ENCODE measurements at regions not wholly inside any gene's neighbourhood (a gene's known extent, or its start where the extent isn't known, plus 50 kb on each side); places are given as distances from the start of the nearest gene placed in this dataset.

- 66% methylated on average over 12 of the region's 12 CpGs for WGBS
- DNase-seq = no peak
- no peak overlapping the region for H4K91ac ChIP-seq (ENCODE audit: low read length)
- no peak overlapping the region for H3K14ac ChIP-seq (ENCODE audit: low read length in 2 of 2)
- no peaks in the 10 kb centered on the region for H3K4me1 ChIP-seq (ENCODE audit: control insufficient read depth, insufficient read depth, low read depth, low read length)
- H2AFZ ChIP-seq (ENCODE audit: low read depth, low read length) = no peak overlapping the region
- H2BK120ac ChIP-seq (ENCODE audit: low read depth, low read length) = no peak overlapping the region
- no peak overlapping the region for H2AK5ac ChIP-seq (ENCODE audit: low read length, severe bottlenecking)
- H2BK12ac ChIP-seq (ENCODE audit: low read length in 2 of 2) = no peak overlapping the region
- H2BK5ac ChIP-seq (ENCODE audit: low read depth, low read length, poor library complexity, severe bottlenecking) = no peak overlapping the region
- peaks cover 8% of the 10 kb centered on the region for H3K9me3 ChIP-seq (ENCODE audit: control insufficient read depth, low read length)
- no peak overlapping the region for H3K18ac ChIP-seq (ENCODE audit: low read depth in 1 of 2, low read length in 2 of 2)
- H4K8ac ChIP-seq (ENCODE audit: low read length) = no peak overlapping the region
- H3K9ac ChIP-seq (ENCODE audit: low read length) = no peak overlapping the region
- H3K36me3 ChIP-seq (ENCODE audit: control insufficient read depth in 1 of 2, insufficient read depth in 2 of 2, low read depth in 1 of 2, low read length in 2 of 2) = no peaks in the 10 kb centered on the region
- no peak overlapping the region for H3K4ac ChIP-seq (ENCODE audit: low read depth in 1 of 2, low read length in 2 of 2)
- H3K4me2 ChIP-seq (ENCODE audit: low read length, poor library complexity, severe bottlenecking) = no peak overlapping the region
- no peak overlapping the region for H3K27ac ChIP-seq (ENCODE audit: low read length, poor library complexity, severe bottlenecking)
- H3K79me1 ChIP-seq (replicated peaks; ENCODE audit: low read length, poor library complexity, severe bottlenecking) = no peaks in the 10 kb centered on the region
- H2BK15ac ChIP-seq (ENCODE audit: low read depth, poor library complexity, severe bottlenecking) = no peak overlapping the region
- no peak overlapping the region for H3K23ac ChIP-seq (ENCODE audit: low read length in 2 of 2)
- no peak overlapping the region for H3K4me3 ChIP-seq (ENCODE audit: insufficient read depth in 1 of 2, low read depth in 1 of 2, low read length in 2 of 2)
- peaks cover 0 to 11% of the 10 kb centered on the region in 2 experiments for H3K27me3 ChIP-seq (ENCODE audit: control insufficient read depth in 1 of 2, insufficient read depth in 1 of 2, low read length in 2 of 2)
Observed at GRCh38 chr14:101480022-101480746, 81.1 kb upstream of the DIO3 start.

GRCh38 chr14:101480747-101481530, 80.4 kb upstream of the DIO3 start:
- H3K9ac ChIP-seq (ENCODE audit: low read length) = no peak overlapping the region
- peaks cover 0 to 7% of the 10 kb centered on the region in 2 experiments for H3K27me3 ChIP-seq (ENCODE audit: control insufficient read depth in 1 of 2, insufficient read depth in 1 of 2, low read length in 2 of 2)
- H2BK12ac ChIP-seq (ENCODE audit: low read length in 2 of 2) = no peak overlapping the region
- no peak overlapping the region for H3K4me2 ChIP-seq (ENCODE audit: low read length, poor library complexity, severe bottlenecking)
- H3K4me1 ChIP-seq (ENCODE audit: control insufficient read depth, insufficient read depth, low read depth, low read length) = no peaks in the 10 kb centered on the region
- no peak overlapping the region for H3K23ac ChIP-seq (ENCODE audit: low read length in 2 of 2)
- H2AFZ ChIP-seq (ENCODE audit: low read depth, low read length) = no peak overlapping the region
- H3K4ac ChIP-seq (ENCODE audit: low read depth in 1 of 2, low read length in 2 of 2) = no peak overlapping the region
- no peaks in the 10 kb centered on the region for H3K36me3 ChIP-seq (ENCODE audit: control insufficient read depth in 1 of 2, insufficient read depth in 2 of 2, low read depth in 1 of 2, low read length in 2 of 2)
- H3K4me3 ChIP-seq (ENCODE audit: insufficient read depth in 1 of 2, low read depth in 1 of 2, low read length in 2 of 2) = no peak overlapping the region
- no peak overlapping the region for H2BK5ac ChIP-seq (ENCODE audit: low read depth, low read length, poor library complexity, severe bottlenecking)
- DNase-seq = no peak
- no peak overlapping the region for H4K8ac ChIP-seq (ENCODE audit: low read length)
- H3K79me1 ChIP-seq (replicated peaks; ENCODE audit: low read length, poor library complexity, severe bottlenecking) = no peaks in the 10 kb centered on the region
- no peak overlapping the region for H2BK15ac ChIP-seq (ENCODE audit: low read depth, poor library complexity, severe bottlenecking)
- 70% methylated on average over 14 of the region's 16 CpGs for WGBS
- H3K27ac ChIP-seq (ENCODE audit: low read length, poor library complexity, severe bottlenecking) = no peak overlapping the region
- H2AK5ac ChIP-seq (ENCODE audit: low read length, severe bottlenecking) = no peak overlapping the region
- peaks cover 13% of the 10 kb centered on the region for H3K9me3 ChIP-seq (ENCODE audit: control insufficient read depth, low read length)
- H2BK120ac ChIP-seq (ENCODE audit: low read depth, low read length) = no peak overlapping the region
- H3K18ac ChIP-seq (ENCODE audit: low read depth in 1 of 2, low read length in 2 of 2) = no peak overlapping the region
- H3K14ac ChIP-seq (ENCODE audit: low read length in 2 of 2) = no peak overlapping the region
- H4K91ac ChIP-seq (ENCODE audit: low read length) = no peak overlapping the region

- no peak for DNase-seq
Observed at GRCh38 chr14:101481557-101481956, 79.7 kb upstream of the DIO3 start.

GRCh38 chr14:101482066-101482465, 79.2 kb upstream of the DIO3 start:
- H2AFZ ChIP-seq (ENCODE audit: low read depth, low read length) = no peak overlapping the region
- H3K4me2 ChIP-seq (ENCODE audit: low read length, poor library complexity, severe bottlenecking) = no peak overlapping the region
- no peaks in the 10 kb centered on the region for H3K36me3 ChIP-seq (ENCODE audit: control insufficient read depth in 1 of 2, insufficient read depth in 2 of 2, low read depth in 1 of 2, low read length in 2 of 2)
- peaks cover 22% of the 10 kb centered on the region for H3K9me3 ChIP-seq (ENCODE audit: control insufficient read depth, low read length)
- H2AK5ac ChIP-seq (ENCODE audit: low read length, severe bottlenecking) = no peak overlapping the region
- H4K91ac ChIP-seq (ENCODE audit: low read length) = no peak overlapping the region
- H3K14ac ChIP-seq (ENCODE audit: low read length in 2 of 2) = no peak overlapping the region
- H2BK5ac ChIP-seq (ENCODE audit: low read depth, low read length, poor library complexity, severe bottlenecking) = no peak overlapping the region
- H3K4ac ChIP-seq (ENCODE audit: low read depth in 1 of 2, low read length in 2 of 2) = no peak overlapping the region
- H3K18ac ChIP-seq (ENCODE audit: low read depth in 1 of 2, low read length in 2 of 2) = no peak overlapping the region
- no peak overlapping the region for H4K8ac ChIP-seq (ENCODE audit: low read length)
- no peaks in the 10 kb centered on the region for H3K79me1 ChIP-seq (replicated peaks; ENCODE audit: low read length, poor library complexity, severe bottlenecking)
- H3K27ac ChIP-seq (ENCODE audit: low read length, poor library complexity, severe bottlenecking) = no peak overlapping the region
- no peak overlapping the region for H3K23ac ChIP-seq (ENCODE audit: low read length in 2 of 2)
- WGBS = 84% methylated on average over 4 of the region's 4 CpGs
- H3K9ac ChIP-seq (ENCODE audit: low read length) = no peak overlapping the region
- no peak overlapping the region for H2BK12ac ChIP-seq (ENCODE audit: low read length in 2 of 2)
- no peak overlapping the region for H3K4me3 ChIP-seq (ENCODE audit: insufficient read depth in 1 of 2, low read depth in 1 of 2, low read length in 2 of 2)
- H3K27me3 ChIP-seq (ENCODE audit: control insufficient read depth in 1 of 2, insufficient read depth in 1 of 2, low read length in 2 of 2) = no peaks in the 10 kb centered on the region
- no peak for DNase-seq
- H2BK15ac ChIP-seq (ENCODE audit: low read depth, poor library complexity, severe bottlenecking) = no peak overlapping the region
- no peak overlapping the region for H2BK120ac ChIP-seq (ENCODE audit: low read depth, low read length)
- no peaks in the 10 kb centered on the region for H3K4me1 ChIP-seq (ENCODE audit: control insufficient read depth, insufficient read depth, low read depth, low read length)

More at GRCh38 chr14:101481557-101481956, 79.7 kb upstream of the DIO3 start:
- Histone ChIP-seq H3K9me3 (ENCODE audit: control insufficient read depth, low read length) (peaks cover 17% of the 10 kb centered on the region), H2AK5ac (ENCODE audit: low read length, severe bottlenecking) (no peak overlapping the region), H2AFZ (ENCODE audit: low read depth, low read length) (no peak overlapping the region), H3K27ac (ENCODE audit: low read length, poor library complexity, severe bottlenecking) (no peak overlapping the region), H2BK15ac (ENCODE audit: low read depth, poor library complexity, severe bottlenecking) (no peak overlapping the region), H2BK120ac (ENCODE audit: low read depth, low read length) (no peak overlapping the region), H3K18ac (ENCODE audit: low read depth in 1 of 2, low read length in 2 of 2) (no peak overlapping the region), H3K9ac (ENCODE audit: low read length) (no peak overlapping the region), H3K4me3 (ENCODE audit: insufficient read depth in 1 of 2, low read depth in 1 of 2, low read length in 2 of 2) (no peak overlapping the region), H3K4me2 (ENCODE audit: low read length, poor library complexity, severe bottlenecking) (no peak overlapping the region), H3K14ac (ENCODE audit: low read length in 2 of 2) (no peak overlapping the region), H4K91ac (ENCODE audit: low read length) (no peak overlapping the region), H2BK12ac (ENCODE audit: low read length in 2 of 2) (no peak overlapping the region), H3K4ac (ENCODE audit: low read depth in 1 of 2, low read length in 2 of 2) (no peak overlapping the region), H3K27me3 (ENCODE audit: control insufficient read depth in 1 of 2, insufficient read depth in 1 of 2, low read length in 2 of 2) (peaks cover 0 to 1% of the 10 kb centered on the region in 2 experiments), H3K79me1 (replicated peaks; ENCODE audit: low read length, poor library complexity, severe bottlenecking) (no peaks in the 10 kb centered on the region), H3K23ac (ENCODE audit: low read length in 2 of 2) (no peak overlapping the region), H3K36me3 (ENCODE audit: control insufficient read depth in 1 of 2, insufficient read depth in 2 of 2, low read depth in 1 of 2, low read length in 2 of 2) (no peaks in the 10 kb centered on the region), H4K8ac (ENCODE audit: low read length) (no peak overlapping the region), H3K4me1 (ENCODE audit: control insufficient read depth, insufficient read depth, low read depth, low read length) (no peaks in the 10 kb centered on the region), H2BK5ac (ENCODE audit: low read depth, low read length, poor library complexity, severe bottlenecking) (no peak overlapping the region)
- 71% methylated on average over 5 of the region's 5 CpGs for WGBS
